H1 (cell line): ENCODE measurements at regions not wholly inside any gene's neighbourhood (a gene's known extent, or its start where the extent isn't known, plus 50 kb on each side); places are given as distances from the start of the nearest gene placed in this dataset.

Source experiments
- CBX8 ChIP-seq: fragments of 300-800, 300-1000 bp; sonication (generic); IDR thresholded peaks from 2 replicates; pipeline ENCODE4 v1.7.1; 2016; ENCODE audit warnings: low read depth, low read length, borderline replicate concordance
- GABPA ChIP-seq: IDR thresholded peaks from 2 replicates; pipeline ENCODE4 v1.6.1; 2011; ENCODE audit warnings: mild to moderate bottlenecking, low read length, moderate library complexity, borderline replicate concordance; ENCODE audit not compliant: insufficient read depth
- NANOG ChIP-seq: IDR thresholded peaks from 2 replicates; pipeline ENCODE4 v1.6.1; 2011; ENCODE audit warnings: low read length, low read depth, mild to moderate bottlenecking, inconsistent platforms; ENCODE audit not compliant: insufficient read depth, poor library complexity, severe bottlenecking
- RBBP5 ChIP-seq: IDR thresholded peaks from 2 replicates; pipeline ENCODE4 v1.7.1; 2012; ENCODE audit warnings: low read depth, mild to moderate bottlenecking, inconsistent platforms, low read length, moderate library complexity, borderline replicate concordance

DNA sequence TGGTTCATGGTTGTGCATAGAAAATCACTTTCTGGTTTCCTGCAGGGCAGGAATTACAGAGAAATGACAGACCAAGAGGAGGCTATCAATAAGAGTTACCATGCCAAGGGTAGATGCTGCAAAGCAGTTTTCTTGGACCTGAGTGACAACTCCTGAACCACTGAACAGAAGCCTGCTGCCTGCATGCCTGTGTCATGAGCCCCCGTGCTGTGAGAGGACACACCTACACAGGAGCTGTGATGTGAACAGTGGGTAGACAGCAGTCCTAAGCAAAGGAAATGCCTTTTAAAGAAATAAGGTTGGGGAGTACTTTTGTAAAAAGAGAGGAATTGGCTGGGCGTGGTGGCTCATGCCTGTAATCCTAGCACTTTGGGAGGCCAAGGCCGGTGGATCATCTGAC is 54.2 kb upstream of the CREB1 start (continued):
- no peak for TF ChIP-seq RBBP5
- no peak for TF ChIP-seq NANOG
- no peak for TF ChIP-seq GABPA
- no peak for TF ChIP-seq CBX8
